Ovary (tissue), 7 donors: ENCODE measurements at regions not wholly inside any gene's neighbourhood (a gene's known extent, or its start where the extent isn't known, plus 50 kb on each side); places are given as distances from the start of the nearest gene placed in this dataset.

Experiments
- DNase-seq, 5 donors: peaks; one replicate each; pipeline ENCODE4 v3.0.0-alpha.2; 2019 to 2020
- H3K27ac ChIP-seq, 2 donors: fragments of 200-600 bp; one replicate each; pipeline versions ENCODE4 v1.5.1 to v1.8.0; 2019 to 2022
- H3K27me3 ChIP-seq: fragments of 200-600 bp; one replicate; pipeline ENCODE4 v1.8.0; 2022
- H3K36me3 ChIP-seq: fragments of 200-600 bp; sonication (generic); one replicate; pipeline ENCODE4 v1.5.1; 2019
- H3K4me1 ChIP-seq: one replicate; pipeline ENCODE4 v1.8.1; 2013; ENCODE audit warnings: mild to moderate bottlenecking, moderate library complexity; ENCODE audit not compliant: insufficient read depth
- H3K4me3 ChIP-seq: fragments of 200-600 bp; sonication (generic); one replicate; pipeline ENCODE4 v1.5.1; 2017
- H3K9me3 ChIP-seq, 2 donors: fragments of 200-600 bp in 1 of 2; sonication (generic) in 1 of 2; one replicate each; pipeline versions ENCODE4 v1.5.1 to v1.8.1; 2013 to 2019; ENCODE audit warnings: mild to moderate bottlenecking in 1 of 2, moderate library complexity in 1 of 2
- EP300 ChIP-seq: sonication (generic); formaldehyde crosslinking; IDR thresholded peaks from one replicate; pipeline ENCODE4 v1.6.1; 2017; ENCODE audit warnings: antibody characterized with exemption
- POLR2A ChIP-seq: fragments of 450-650 bp; IDR thresholded peaks from one replicate; pipeline ENCODE4 v1.6.1; 2017; ENCODE audit warnings: antibody characterized with exemption, mild to moderate bottlenecking, moderate library complexity
- WGBS, 3 donors: extraction: QIAGEN DNeasy Blood & Tissue Kit in 1 of 3; methylation state at CpG; one replicate each; pipeline versions ENCODE4 v1.1.5 to v1.1.7; 2013 to 2017; 5-methylcytosine and 5-hydroxymethylcytosine counted together
- intact Hi-C, 4 donors: fragments of 100-400 bp; cut with DNase I; formaldehyde crosslinking; loops; one replicate each; pipeline versions ENCODE4 v1.11.0 to v1.15.1; 2022 to 2023
- TF ChIP-seq, protein P1 (sequence below), 3 donors: fragments of 450-650 bp in 2 of 3; fragments of 200-600 bp in 1 of 3; IDR thresholded peaks; one replicate each; pipeline versions ENCODE4 v1.5.1 to v1.8.0; 2016 to 2022; ENCODE audit warnings: antibody characterized with exemption in 3 of 3, mild to moderate bottlenecking in 1 of 3
- donor health status: DM: no; HTN: no; CAD: no; lungs with moderate emphysema.
- donor health status: DM: no; HTN: no; CAD: no.
- donor health status: Bipolar disorder and iron deficiency.
- donor health status: DM: no; HTN: no; CAD: no.
- donor health status: DM: yes; HTN: yes; CAD: no.

DNA sequence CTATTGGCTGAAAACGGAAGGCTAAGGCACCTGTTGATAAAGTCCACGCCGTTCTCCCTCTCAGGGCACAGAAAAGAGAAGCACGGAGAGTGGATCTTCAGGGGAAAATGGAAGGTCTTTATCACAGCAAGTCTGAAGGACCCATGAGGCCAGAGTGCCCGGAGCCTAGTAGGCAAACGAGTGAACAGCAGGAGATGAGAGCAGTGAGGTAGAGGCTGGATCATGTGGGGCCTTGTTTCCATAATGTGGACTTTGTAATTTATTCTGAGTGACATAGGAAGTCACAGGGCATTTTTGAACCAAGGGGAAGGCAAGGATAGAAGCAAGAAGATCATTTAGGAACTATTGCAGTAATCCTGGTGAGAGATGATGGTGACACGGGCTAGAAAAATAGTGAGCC is 287.2 kb upstream of the NRIP1 start:
- Histone ChIP-seq H3K27ac (no peak overlapping the region), H3K36me3 (no peaks in the 10 kb centered on the region), H3K27me3 (no peaks in the 10 kb centered on the region), H3K9me3 (no peaks in the 10 kb centered on the region), H3K4me3 (no peak overlapping the region), H3K4me1 (no peaks in the 10 kb centered on the region)
- DNase-seq = no peak
- TF ChIP-seq POLR2A (no peak), EP300 (no peak)
- TF ChIP-seq, protein P1, sequence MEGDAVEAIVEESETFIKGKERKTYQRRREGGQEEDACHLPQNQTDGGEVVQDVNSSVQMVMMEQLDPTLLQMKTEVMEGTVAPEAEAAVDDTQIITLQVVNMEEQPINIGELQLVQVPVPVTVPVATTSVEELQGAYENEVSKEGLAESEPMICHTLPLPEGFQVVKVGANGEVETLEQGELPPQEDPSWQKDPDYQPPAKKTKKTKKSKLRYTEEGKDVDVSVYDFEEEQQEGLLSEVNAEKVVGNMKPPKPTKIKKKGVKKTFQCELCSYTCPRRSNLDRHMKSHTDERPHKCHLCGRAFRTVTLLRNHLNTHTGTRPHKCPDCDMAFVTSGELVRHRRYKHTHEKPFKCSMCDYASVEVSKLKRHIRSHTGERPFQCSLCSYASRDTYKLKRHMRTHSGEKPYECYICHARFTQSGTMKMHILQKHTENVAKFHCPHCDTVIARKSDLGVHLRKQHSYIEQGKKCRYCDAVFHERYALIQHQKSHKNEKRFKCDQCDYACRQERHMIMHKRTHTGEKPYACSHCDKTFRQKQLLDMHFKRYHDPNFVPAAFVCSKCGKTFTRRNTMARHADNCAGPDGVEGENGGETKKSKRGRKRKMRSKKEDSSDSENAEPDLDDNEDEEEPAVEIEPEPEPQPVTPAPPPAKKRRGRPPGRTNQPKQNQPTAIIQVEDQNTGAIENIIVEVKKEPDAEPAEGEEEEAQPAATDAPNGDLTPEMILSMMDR (IDR thresholded peaks at IDR 0.05) = no peak
- intact Hi-C loops = no loop called here
- WGBS, 3 donors = 88 to 92% (median 91%) methylated on average over 7 of the region's 7 CpGs

DNA sequence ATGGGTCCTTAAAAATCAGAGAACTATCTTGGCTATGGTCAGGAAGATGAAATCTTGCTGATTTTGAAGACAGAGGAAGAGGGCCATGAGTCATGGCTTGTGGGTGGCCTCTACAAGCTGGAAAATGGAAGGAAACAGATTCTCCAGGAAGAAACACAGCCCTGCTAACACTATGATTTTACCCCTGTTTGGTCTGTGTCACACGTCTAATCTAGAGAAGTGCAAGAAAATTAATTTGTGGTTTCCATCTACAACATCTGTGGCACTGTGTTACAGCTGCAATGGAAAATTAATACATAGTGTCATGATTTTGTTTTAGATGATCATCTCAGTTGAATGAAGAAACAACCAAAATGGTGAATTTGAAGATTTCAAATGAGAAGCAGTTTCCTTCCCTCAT is 288.7 kb upstream of the NRIP1 start:
- no peaks in the 10 kb centered on the region for H3K4me1 ChIP-seq
- WGBS, 3 donors = 85 to 95% (median 88%) methylated on average over 1 of the region's 1 CpG
- H3K9me3 ChIP-seq = no peaks in the 10 kb centered on the region
- intact Hi-C loops = no loop called here
- no peak overlapping the region for H3K27ac ChIP-seq
- no peaks in the 10 kb centered on the region for H3K36me3 ChIP-seq
- no peak for DNase-seq
- no peak overlapping the region for H3K4me3 ChIP-seq
- TF ChIP-seq, protein P1 (IDR thresholded peaks at IDR 0.05) = no peak
- TF ChIP-seq POLR2A = no peak
- no peak for TF ChIP-seq EP300
- H3K27me3 ChIP-seq = no peaks in the 10 kb centered on the region

DNA sequence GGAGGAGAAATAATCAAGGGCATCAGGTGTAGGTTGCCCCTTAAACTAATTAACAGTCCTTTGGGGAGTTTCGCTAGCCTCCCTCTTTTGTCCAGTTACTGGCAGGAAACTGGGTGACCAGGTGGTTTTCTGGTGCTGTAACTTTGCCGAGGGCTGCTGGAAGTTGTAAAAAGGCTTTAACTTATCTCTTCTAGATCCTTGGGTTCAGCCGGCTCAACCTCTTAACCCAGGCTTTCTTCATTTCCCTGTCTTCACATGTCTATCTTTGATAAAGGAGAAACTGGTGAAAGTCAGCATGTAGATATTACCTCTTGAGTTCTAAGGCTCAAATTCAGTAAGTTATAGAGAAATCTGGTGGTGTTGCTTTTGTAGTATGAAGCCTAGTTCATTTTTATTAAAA is 289.7 kb upstream of the NRIP1 start:
- no peaks in the 10 kb centered on the region for H3K4me1 ChIP-seq
- no peaks in the 10 kb centered on the region for H3K36me3 ChIP-seq
- DNase-seq = no peak
- H3K4me3 ChIP-seq = no peak overlapping the region
- no peaks in the 10 kb centered on the region for H3K27me3 ChIP-seq
- intact Hi-C loops = no loop called here
- TF ChIP-seq POLR2A = no peak
- TF ChIP-seq, protein P1 (IDR thresholded peaks at IDR 0.05) = no peak
- no peak for TF ChIP-seq EP300
- WGBS, 3 donors = 31 to 70% (median 60%) methylated on average over 3 of the region's 3 CpGs
- H3K27ac ChIP-seq = no peak overlapping the region
- no peaks in the 10 kb centered on the region for H3K9me3 ChIP-seq

DNA sequence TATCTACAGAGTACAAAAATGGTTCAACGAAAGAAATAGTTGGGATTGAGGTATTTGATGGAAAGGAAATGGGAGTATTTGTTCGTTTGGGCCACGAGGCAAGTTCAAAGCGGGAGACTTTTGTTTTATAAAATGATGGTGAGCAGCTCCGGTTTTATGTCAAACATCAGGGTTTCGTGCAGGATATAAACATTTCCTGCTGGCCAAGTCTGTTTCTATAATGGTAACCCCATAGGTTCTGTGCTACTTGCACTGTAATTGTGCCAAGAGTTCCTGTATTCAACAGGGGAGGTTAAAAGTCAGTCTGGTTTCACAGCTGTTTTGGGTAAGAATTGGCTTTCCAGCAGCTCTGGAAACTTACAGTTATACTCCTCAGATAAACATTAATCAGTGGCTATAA is 290.3 kb upstream of the NRIP1 start:
- 26 to 33% (median 26%) methylated on average over 6 of the region's 6 CpGs for WGBS, 3 donors
- no peaks in the 10 kb centered on the region for H3K36me3 ChIP-seq
- H3K4me3 ChIP-seq = no peak overlapping the region
- H3K9me3 ChIP-seq = no peaks in the 10 kb centered on the region
- H3K27me3 ChIP-seq = no peaks in the 10 kb centered on the region
- no peak overlapping the region for H3K27ac ChIP-seq
- TF ChIP-seq EP300 (no peak), POLR2A (no peak)
- TF ChIP-seq, protein P1 (IDR thresholded peaks at IDR 0.05) = no peak
- intact Hi-C loops = no loop called here
- DNase-seq = no peak
- H3K4me1 ChIP-seq = no peaks in the 10 kb centered on the region

DNA sequence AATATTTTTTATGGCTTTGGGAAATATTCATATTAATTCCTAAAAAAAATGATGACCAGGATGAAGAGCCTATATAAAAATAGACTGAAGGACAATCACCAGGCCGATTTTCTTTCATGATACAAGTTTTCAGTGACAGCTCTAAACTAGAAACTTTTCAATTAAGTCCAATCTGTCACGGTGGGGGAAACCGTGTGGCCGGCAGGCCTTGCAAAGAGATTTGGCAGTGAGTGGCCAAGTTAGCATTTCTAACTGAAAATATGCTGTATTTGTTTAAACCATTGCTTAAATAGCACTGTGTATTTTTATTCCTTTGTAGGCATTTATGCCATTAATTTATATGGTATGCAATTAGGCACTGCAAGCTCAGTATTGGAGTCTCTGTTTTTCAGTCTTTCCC is 294.5 kb upstream of the NRIP1 start:
- no peaks in the 10 kb centered on the region for H3K36me3 ChIP-seq
- H3K27me3 ChIP-seq = no peaks in the 10 kb centered on the region
- no peaks in the 10 kb centered on the region for H3K9me3 ChIP-seq
- no peak for DNase-seq
- no peak overlapping the region for H3K4me3 ChIP-seq
- WGBS, 3 donors = 39 to 55% (median 53%) methylated on average over 4 of the region's 4 CpGs
- intact Hi-C loops = no loop called here
- no peak overlapping the region for H3K27ac ChIP-seq
- TF ChIP-seq POLR2A (no peak), EP300 (no peak)
- TF ChIP-seq, protein P1 (IDR thresholded peaks at IDR 0.05) = no peak
- no peaks in the 10 kb centered on the region for H3K4me1 ChIP-seq
